HepG2 (cell line): ENCODE measurements at regions not wholly inside any gene's neighbourhood (a gene's known extent, or its start where the extent isn't known, plus 50 kb on each side); places are given as distances from the start of the nearest gene placed in this dataset.

Source experiments
- ATAC-seq: fragments of 200-7000 bp; cut with Tn5 transposase; 3 replicates; pipeline ENCODE4 v1.9.1; 2020; ENCODE audit warnings: mild to moderate bottlenecking, moderate library complexity
- BruUV-seq: library from RNA; stranded (reverse); fragments of 400-500 nt; replicated peaks from 2 replicates; lab custom pipeline; 2021; lab: Mats Ljungman, UMichigan
- CTCF ChIA-PET: fragments of 300-600 bp; formaldehyde crosslinking; extraction: SDS; loops from one replicate; lab custom pipeline; 2021; ENCODE audit warnings: low total read pairs, inconsistent platforms, low intra/inter-chr PET ratio; lab: Yijun Ruan, JAX
- POLR2A ChIA-PET: fragments of 350-600 bp; sonication (Branson Sonifier 250); formaldehyde crosslinking; loops from one replicate; lab custom pipeline; 2020; ENCODE audit warnings: antibody characterized with exemption, inconsistent platforms; lab: Yijun Ruan, JAX
- DNase-seq: peaks from one replicate; pipeline ENCODE4 v3.0.0-alpha.2; 2015; ENCODE audit warnings: low spot score
- FAIRE-seq: peaks from 3 replicates; lab custom pipeline; 2011; peaks lifted over from hg19 to GRCh38; lab: Jason Lieb, UNC
- H2AFZ ChIP-seq: one replicate; pipeline ENCODE4 v1.6.1; 2011; ENCODE audit warnings: low read length, inconsistent platforms
- H3K27ac ChIP-seq: fragments of 300-600 bp; 3 replicates; pipeline ENCODE4 v1.8.0; 2011; ENCODE audit warnings: mixed run types, mild to moderate bottlenecking, mixed read lengths, low read length, inconsistent platforms; ENCODE audit not compliant: insufficient read depth; ENCODE audit errors: extremely low read length
- H3K27me3 ChIP-seq, 2 experiments: fragments of 200-600 bp in 1 of 2; 2 replicates in 1 of 2; 3 replicates in 1 of 2; pipeline versions ENCODE4 v1.6.0 to v1.8.0; 2011; ENCODE audit warnings: low read length in 2 of 2, mild to moderate bottlenecking in 2 of 2, moderate library complexity in 2 of 2, inconsistent platforms in 1 of 2; ENCODE audit not compliant: insufficient read depth in 2 of 2, control insufficient read depth in 1 of 2
- H3K36me3 ChIP-seq, 2 experiments: fragments of 200-600 bp in 1 of 2; replicated peaks in 1 of 2; 2 replicates in 1 of 2; 3 replicates in 1 of 2; pipeline versions ENCODE4 v1.5.1 to v1.8.0; 2011; ENCODE audit warnings: low read length in 2 of 2, inconsistent platforms in 1 of 2; ENCODE audit not compliant: insufficient read depth in 2 of 2, control insufficient read depth in 1 of 2
- H3K4me1 ChIP-seq: 2 replicates; pipeline ENCODE4 v1.5.1; 2012; ENCODE audit warnings: low read length, inconsistent platforms; ENCODE audit not compliant: insufficient read depth
- H3K4me2 ChIP-seq: 2 replicates; pipeline ENCODE4 v1.6.0; 2011; ENCODE audit warnings: low read depth, low read length, inconsistent platforms
- H3K4me3 ChIP-seq, 3 experiments: fragments of 200-600 bp in 1 of 3; sonication (generic), shearing (Covaris generic) in 1 of 3; replicated peaks in 1 of 3; 2 replicates each; pipeline ENCODE4 v1.5.1; 2011 to 2016; ENCODE audit warnings: low read length in 3 of 3, inconsistent platforms in 2 of 3, low read depth in 2 of 3, mild to moderate bottlenecking in 2 of 3, control low read depth in 1 of 3, mixed read lengths in 1 of 3; ENCODE audit not compliant: insufficient read depth in 1 of 3
- H3K79me2 ChIP-seq: one replicate; pipeline ENCODE4 v1.6.1; 2011; ENCODE audit warnings: low read length, inconsistent platforms; ENCODE audit not compliant: insufficient read depth
- H3K9ac ChIP-seq: 2 replicates; pipeline ENCODE4 v1.6.0; 2011; ENCODE audit warnings: mild to moderate bottlenecking, low read depth, low read length, inconsistent platforms; ENCODE audit not compliant: insufficient read depth
- H3K9me3 ChIP-seq: 2 replicates; pipeline ENCODE4 v1.5.1; 2012; ENCODE audit warnings: mild to moderate bottlenecking, low read length
- H4K20me1 ChIP-seq: 2 replicates; pipeline ENCODE4 v1.6.0; 2011; ENCODE audit warnings: inconsistent platforms, mild to moderate bottlenecking, low read length, moderate library complexity; ENCODE audit not compliant: insufficient read depth
- CENPT ChIP-seq: sonication (generic); formaldehyde crosslinking; IDR thresholded peaks from 2 replicates; pipeline ENCODE4 v1.8.0; 2022; ENCODE audit warnings: low read depth, mild to moderate bottlenecking, moderate library complexity, missing genetic modification reagents
- EEA1 ChIP-seq: sonication (generic); formaldehyde crosslinking; IDR thresholded peaks from 2 replicates; pipeline ENCODE4 v1.5.1; 2020; ENCODE audit warnings: mild to moderate bottlenecking, missing genetic modification reagents, borderline replicate concordance
- ETS1 ChIP-seq: sonication (generic); formaldehyde crosslinking; IDR thresholded peaks from 2 replicates; pipeline ENCODE4 v1.4.0; 2020; ENCODE audit warnings: missing genetic modification reagents
- KDM2A ChIP-seq: sonication (generic); formaldehyde crosslinking; IDR thresholded peaks from 2 replicates; pipeline ENCODE4 v1.4.0; 2020; ENCODE audit warnings: low read depth, missing genetic modification reagents, borderline replicate concordance
- NKX3-1 ChIP-seq: sonication (generic); formaldehyde crosslinking; IDR thresholded peaks from 2 replicates; pipeline ENCODE4 v1.5.0; 2020; ENCODE audit warnings: missing genetic modification reagents
- RORA ChIP-seq: sonication (generic); formaldehyde crosslinking; IDR thresholded peaks from 2 replicates; pipeline ENCODE4 v1.5.0; 2020; ENCODE audit warnings: mild to moderate bottlenecking, missing genetic modification reagents, moderate library complexity
- SNAPC2 ChIP-seq: sonication (generic); formaldehyde crosslinking; IDR thresholded peaks from 2 replicates; pipeline ENCODE4 v1.8.1; 2022; ENCODE audit warnings: mild to moderate bottlenecking, missing genetic modification reagents
- SRSF9 ChIP-seq: fragments of 200-400 bp; formaldehyde crosslinking; IDR thresholded peaks from 2 replicates; pipeline ENCODE4 v1.6.1; 2018; ENCODE audit warnings: borderline replicate concordance, mild to moderate bottlenecking, low read depth, low read length; ENCODE audit not compliant: insufficient read depth, poor library complexity, severe bottlenecking
- THAP8 ChIP-seq: sonication (generic); formaldehyde crosslinking; IDR thresholded peaks from 2 replicates; pipeline ENCODE4 v1.5.1; 2020; ENCODE audit warnings: missing genetic modification reagents, mild to moderate bottlenecking, borderline replicate concordance
- ZNF143 ChIP-seq: sonication (generic); formaldehyde crosslinking; IDR thresholded peaks from 2 replicates; pipeline ENCODE4 v1.4.0; 2020; ENCODE audit warnings: missing genetic modification reagents
- ZNF280B ChIP-seq: sonication (generic); formaldehyde crosslinking; IDR thresholded peaks from 2 replicates; pipeline ENCODE4 v1.5.0; 2020; ENCODE audit warnings: missing genetic modification reagents, mild to moderate bottlenecking, borderline replicate concordance
- ZNF367 ChIP-seq: sonication (generic); formaldehyde crosslinking; IDR thresholded peaks from 2 replicates; pipeline ENCODE4 v1.4.0; 2020; ENCODE audit warnings: missing genetic modification reagents, borderline replicate concordance
- ZNF776 ChIP-seq: sonication (generic); formaldehyde crosslinking; IDR thresholded peaks from 2 replicates; pipeline ENCODE4 v1.4.0; 2020; ENCODE audit warnings: mild to moderate bottlenecking, missing genetic modification reagents
- WGBS: methylation state at CpG from one replicate; pipeline ENCODE4 v1.1.6; 2017; ENCODE audit warnings: low lambda C conversion rate; 5-methylcytosine and 5-hydroxymethylcytosine counted together
- in situ Hi-C: cut with HindIII; loops from 2 replicates; pipeline ENCODE4 v1.10.0; 2017; ENCODE audit warnings: low pct_unique_long_range_greater_than_20kb; ENCODE audit not compliant: extremely low pct_ligation_motif_present
- intact Hi-C: fragments of 100-400 bp; cut with micrococcal nuclease; formaldehyde crosslinking; loops from one replicate; pipeline ENCODE4 v1.10.0; 2022; ENCODE audit not compliant: unreplicated experiment

GRCh38 chrX:9207142-9207541 lies 173.2 kb upstream of the FAM9B start:
- no peaks in the 10 kb centered on the region for H3K79me2 ChIP-seq
- DNase-seq (no peak), FAIRE-seq (no peak), ATAC-seq (no peak)
- H3K36me3 ChIP-seq: no peaks in the 10 kb centered on the region
- H4K20me1 ChIP-seq: no peaks in the 10 kb centered on the region
- H3K27me3 ChIP-seq: no peaks in the 10 kb centered on the region
- in situ Hi-C loops: no loop called here
- no peak overlapping the region for H2AFZ ChIP-seq
- H3K4me1 ChIP-seq: no peaks in the 10 kb centered on the region
- ChIA-PET CTCF (no interaction called here), POLR2A (no interaction called here)
- H3K9ac ChIP-seq: no peak overlapping the region
- H3K27ac ChIP-seq: no peak overlapping the region
- H3K9me3 ChIP-seq: no peaks in the 10 kb centered on the region
- intact Hi-C loops: no loop called here
- 29% methylated on average over 8 of the region's 12 CpGs for WGBS
- no peak for TF ChIP-seq NKX3-1 (CRISPR knock-in tag)
- no peak for TF ChIP-seq ETS1
- TF ChIP-seq ZNF280B (CRISPR knock-in tag): no peak
- no peak for TF ChIP-seq THAP8 (CRISPR knock-in tag)
- no peak for TF ChIP-seq RORA (CRISPR knock-in tag)
- no peak overlapping the region for H3K4me2 ChIP-seq
- BruUV-seq: no TSS peak
- no peak overlapping the region for H3K4me3 ChIP-seq

- TF ChIP-seq ZNF776: no peak
- no peak for TF ChIP-seq ZNF367 (CRISPR knock-in tag)
- TF ChIP-seq ZNF143: no peak
- TF ChIP-seq CENPT (CRISPR knock-in tag): no peak
- no peak for TF ChIP-seq KDM2A (CRISPR knock-in tag)
- no peak for TF ChIP-seq SRSF9
- no peak for TF ChIP-seq EEA1 (CRISPR knock-in tag)
- no peak for TF ChIP-seq SNAPC2
- TF ChIP-seq, all 625 proteins: peak for 0
- 0% methylated on average over 2 of the region's 7 CpGs for WGBS
- Histone ChIP-seq H3K79me2 (no peaks in the 10 kb centered on the region), H3K27ac (no peak overlapping the region), H3K27me3 (no peaks in the 10 kb centered on the region), H2AFZ (no peak overlapping the region), H3K4me2 (no peak overlapping the region), H3K9ac (no peak overlapping the region), H4K20me1 (no peaks in the 10 kb centered on the region), H3K4me3 (no peak overlapping the region), H3K4me1 (no peaks in the 10 kb centered on the region), H3K36me3 (no peaks in the 10 kb centered on the region), H3K9me3 (no peaks in the 10 kb centered on the region)
- in situ Hi-C loops: no loop called here
- ATAC-seq: no peak
- ChIA-PET CTCF (no interaction called here), POLR2A (no interaction called here)
- DNase-seq: no peak
- intact Hi-C loops: no loop called here
- FAIRE-seq: no peak
- no TSS peak for BruUV-seq
Observed at GRCh38 chrX:9211269-9211668, 177.3 kb upstream of the FAM9B start.
